Superior temporal gyrus (tissue), 1 donor: ENCODE measurements at regions not wholly inside any gene's neighbourhood (a gene's known extent, or its start where the extent isn't known, plus 50 kb on each side); places are given as distances from the start of the nearest gene placed in this dataset.
A peak's percentile ranks its signal among the peaks of the same experiment; 100 is the strongest.

Experiments used
- DNase-seq: peaks from one replicate; pipeline ENCODE4 v3.0.0-alpha.2; 2016; ENCODE audit errors: extremely low spot score

GRCh38 chr17:69605571-69605970 is 191.1 kb downstream of the MAP2K6 start:
- no peak for DNase-seq

- no peak for DNase-seq
Observed at GRCh38 chr17:69606142-69606800, 191.8 kb downstream of the MAP2K6 start.

GRCh38 chr17:69607162-69607834 is 192.8 kb downstream of the MAP2K6 start:
- DNase-seq = peak; percentile 90

- DNase-seq = no peak
Observed at GRCh38 chr17:69608141-69608540, 193.6 kb downstream of the MAP2K6 start.

GRCh38 chr17:69608808-69609472 is 194.4 kb downstream of the MAP2K6 start:
- DNase-seq = peak; percentile 56

GRCh38 chr17:69609473-69610305 is 195.2 kb downstream of the MAP2K6 start:
- no peak for DNase-seq

- DNase-seq = no peak
Observed at GRCh38 chr17:69620363-69620762, 205.9 kb downstream of the MAP2K6 start.

GRCh38 chr17:69625474-69625873 is 211.0 kb downstream of the MAP2K6 start:
- DNase-seq = no peak

GRCh38 chr17:69630056-69630635 is 215.6 kb downstream of the MAP2K6 start:
- no peak for DNase-seq

GRCh38 chr17:69634844-69635243 is 220.3 kb downstream of the MAP2K6 start:
- DNase-seq = no peak

GRCh38 chr17:69637446-69638156 is 223.1 kb downstream of the MAP2K6 start:
- no peak for DNase-seq

GRCh38 chr17:69639096-69639495 is 224.6 kb downstream of the MAP2K6 start:
- no peak for DNase-seq

GRCh38 chr17:69640073-69640472 is 225.6 kb downstream of the MAP2K6 start:
- no peak for DNase-seq

GRCh38 chr17:69643686-69644085 is 229.2 kb downstream of the MAP2K6 start:
- no peak for DNase-seq

- DNase-seq = no peak
Observed at GRCh38 chr17:69646729-69647128, 232.2 kb downstream of the MAP2K6 start.

- DNase-seq = no peak
Observed at GRCh38 chr17:69650881-69651280, 236.4 kb downstream of the MAP2K6 start.

- no peak for DNase-seq
Observed at GRCh38 chr17:69651921-69652320, 237.4 kb downstream of the MAP2K6 start.

- DNase-seq = no peak
Observed at GRCh38 chr17:69654981-69655855, 240.7 kb downstream of the MAP2K6 start.

GRCh38 chr17:69655902-69656301 is 241.4 kb downstream of the MAP2K6 start:
- no peak for DNase-seq
